Skin of body (tissue), 1 donor: ENCODE measurements at regions not wholly inside any gene's neighbourhood (a gene's known extent, or its start where the extent isn't known, plus 50 kb on each side); places are given as distances from the start of the nearest gene placed in this dataset.
"Not testable (repeated sequence)": the region's sequence is repeated elsewhere in the genome, so short reads cannot be mapped to it uniquely, and the experiment has no call there.

Source experiments
- DNase-seq: peaks from one replicate; lab custom pipeline; 2025; lab: John Stamatoyannopoulos, UW

DNA sequence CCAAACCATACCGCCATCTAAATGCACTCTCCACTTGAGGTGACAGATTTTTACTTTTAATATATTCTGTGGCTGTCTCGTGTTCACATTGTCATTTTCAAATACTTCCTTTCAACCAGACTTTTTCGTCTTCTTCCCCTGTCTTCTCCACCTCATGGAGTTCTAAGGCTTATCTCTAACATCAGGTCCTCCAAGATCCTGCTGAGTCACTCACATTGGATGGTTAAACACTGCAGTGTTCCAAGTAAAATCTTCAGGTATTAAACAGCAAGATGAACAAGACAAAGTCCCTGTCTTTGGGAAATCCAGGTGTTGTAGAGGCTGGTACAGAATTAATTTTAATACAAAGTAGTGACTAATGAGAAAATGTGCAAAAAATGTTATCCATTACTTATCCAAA, 330.2 kb upstream of the KIF2B start:
- no peak for DNase-seq

DNA sequence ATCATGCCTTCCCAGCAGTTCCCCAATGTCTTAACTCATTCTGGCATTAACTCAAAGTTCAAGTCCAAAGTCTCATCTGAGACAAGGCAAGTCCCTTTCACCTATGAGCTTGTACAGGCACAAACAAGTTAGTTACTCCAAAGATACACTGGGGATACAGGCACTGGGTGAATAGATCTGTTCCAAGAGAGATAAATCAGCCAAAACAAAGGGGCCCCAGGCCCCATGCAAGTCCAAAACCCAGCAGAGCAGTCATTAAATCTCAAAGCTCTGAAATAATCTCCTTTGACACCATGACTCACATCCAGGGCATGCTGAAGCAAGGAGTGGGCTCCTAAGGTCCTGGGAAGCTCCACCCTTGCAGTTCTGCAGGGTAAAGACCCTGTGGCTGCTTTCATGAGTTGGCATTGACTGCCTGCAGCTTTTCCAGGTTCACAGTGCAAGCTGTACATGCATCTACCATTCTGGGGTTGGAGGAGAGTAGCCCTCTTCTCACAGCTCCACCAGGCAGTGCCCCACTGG, 332.2 kb upstream of the KIF2B start:
- DNase-seq = no peak

DNA sequence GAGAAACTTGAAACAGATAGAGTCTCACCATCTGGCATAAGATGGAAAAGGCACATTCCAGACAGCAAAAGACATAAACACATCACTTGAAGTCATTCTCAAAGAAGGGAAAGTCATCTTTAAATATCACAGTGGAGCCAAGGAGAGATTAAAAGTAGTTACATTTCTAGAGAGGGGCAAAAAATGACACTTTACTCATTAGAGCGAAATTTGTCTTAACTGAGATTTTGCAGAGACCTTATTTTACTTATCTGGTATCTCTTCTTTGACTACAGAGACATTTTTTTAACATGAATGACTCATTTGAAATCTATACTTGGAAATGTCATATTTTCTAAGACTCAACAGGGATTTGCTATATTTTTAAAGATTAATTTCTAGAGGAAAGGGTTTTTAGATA, 339.0 kb upstream of the KIF2B start:
- DNase-seq = no peak

DNA sequence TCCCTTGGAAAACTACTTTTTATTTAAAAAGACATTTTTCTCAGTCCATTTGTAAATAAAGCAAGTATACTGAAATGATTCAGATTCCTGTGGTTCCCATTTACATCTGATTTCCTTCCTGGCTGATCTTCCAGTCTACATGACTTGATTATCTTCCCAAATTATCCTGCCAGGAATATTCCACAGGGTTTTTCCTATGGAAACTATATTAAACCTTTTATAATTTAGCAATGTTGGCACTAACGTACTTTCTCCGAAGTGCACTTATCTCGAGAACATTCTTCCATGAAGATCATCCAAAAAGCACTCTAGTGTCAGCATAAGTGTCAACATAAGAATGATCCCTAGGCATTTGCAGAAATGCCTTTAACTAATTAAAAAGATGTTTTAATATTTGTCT, 347.7 kb upstream of the KIF2B start:
- DNase-seq = peak; percentile 12

DNA sequence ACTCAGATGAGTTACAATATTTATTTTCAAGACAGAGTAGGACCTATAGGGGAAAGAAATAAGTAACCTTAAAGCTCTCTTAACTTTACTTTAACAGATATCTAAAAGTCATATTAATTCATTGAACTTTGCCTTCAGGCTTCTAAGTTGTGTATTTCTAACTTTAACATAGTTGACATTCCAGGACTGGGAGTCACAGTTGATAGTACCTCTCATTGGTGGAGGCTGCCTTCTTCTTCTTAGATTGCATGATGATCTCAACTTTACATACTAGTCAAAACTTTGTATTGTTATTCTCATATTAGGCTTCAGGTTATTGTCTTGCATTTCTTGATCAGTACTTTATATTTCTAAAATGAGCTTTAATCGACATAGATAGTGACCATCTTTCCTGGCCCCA, 350.1 kb upstream of the KIF2B start:
- DNase-seq = no peak

DNA sequence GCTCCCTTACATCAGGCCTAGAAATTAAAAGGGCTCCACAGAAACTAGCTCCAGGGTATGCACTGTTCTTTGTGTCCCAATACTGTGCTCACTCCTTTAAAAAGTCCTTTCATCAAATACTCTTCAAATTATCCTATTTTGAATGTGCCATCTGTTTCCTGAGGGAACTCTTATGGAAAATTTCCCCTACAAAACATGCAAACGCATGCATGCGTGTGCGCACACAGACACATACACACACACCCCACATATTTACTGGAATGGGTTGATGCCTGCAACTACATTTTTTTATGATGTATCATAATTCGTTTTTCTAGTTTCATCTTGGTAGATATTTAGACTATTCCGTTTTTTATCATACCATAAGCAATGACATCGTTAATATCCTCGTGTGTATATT, 351.2 kb upstream of the KIF2B start:
- no peak for DNase-seq

DNA sequence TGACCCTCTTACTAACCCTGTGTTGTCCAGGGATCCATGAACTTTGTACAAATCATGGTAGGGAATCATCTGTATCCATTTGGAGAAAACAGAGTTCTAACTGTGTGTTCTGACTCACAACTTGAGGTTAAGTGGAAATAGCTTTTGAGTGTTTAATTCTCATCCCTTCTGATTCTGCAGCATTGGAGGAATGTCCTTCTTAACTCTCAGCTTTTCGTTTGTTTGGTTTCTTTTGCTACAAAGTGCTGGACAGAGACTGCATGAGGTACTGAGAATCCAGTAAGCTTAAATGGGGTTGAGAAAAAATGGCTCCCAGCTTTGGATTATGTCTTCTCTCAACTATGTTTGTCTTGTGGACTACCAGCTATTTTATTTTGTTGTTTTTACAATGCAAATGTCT, 352.1 kb upstream of the KIF2B start:
- no peak for DNase-seq

DNA sequence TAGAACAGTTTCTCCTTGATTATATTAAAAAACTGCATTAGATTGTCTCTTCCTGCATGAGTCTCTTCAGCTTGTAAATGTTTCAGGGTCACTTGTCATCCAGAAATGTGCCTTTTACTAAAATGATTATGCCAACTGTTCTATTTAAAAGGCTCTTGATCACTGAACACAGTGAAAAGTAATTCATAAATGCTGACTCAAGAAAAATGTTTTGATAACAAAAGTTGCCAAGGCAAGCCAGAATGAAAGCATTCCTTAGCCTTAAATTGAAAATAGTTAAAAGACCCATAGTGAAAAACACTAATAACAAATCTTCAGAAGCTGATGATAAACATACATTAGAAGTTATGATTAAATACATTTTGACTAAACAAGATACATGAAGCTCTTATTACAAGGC, 356.0 kb upstream of the KIF2B start:
- no peak for DNase-seq

DNA sequence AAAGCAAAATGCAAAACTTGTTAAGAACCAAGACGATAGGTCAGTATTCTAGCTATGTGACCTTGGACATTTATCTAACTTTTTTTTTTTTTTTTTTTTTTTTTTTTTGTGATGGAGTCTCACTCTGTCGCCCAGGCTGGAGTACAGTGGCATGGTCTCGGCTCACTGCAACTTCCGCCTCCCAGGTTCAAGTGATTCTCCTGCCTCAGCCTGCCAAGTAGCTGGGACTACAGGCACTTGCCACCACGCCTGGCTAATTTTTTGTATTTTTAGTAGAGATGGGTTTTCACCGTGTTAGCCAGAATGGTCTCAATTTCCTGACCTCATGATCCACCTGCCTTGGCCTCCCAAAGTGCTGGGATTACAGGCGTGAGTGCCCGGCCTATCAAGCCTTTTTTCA, 358.3 kb upstream of the KIF2B start:
- DNase-seq = not testable (repeated sequence)

DNA sequence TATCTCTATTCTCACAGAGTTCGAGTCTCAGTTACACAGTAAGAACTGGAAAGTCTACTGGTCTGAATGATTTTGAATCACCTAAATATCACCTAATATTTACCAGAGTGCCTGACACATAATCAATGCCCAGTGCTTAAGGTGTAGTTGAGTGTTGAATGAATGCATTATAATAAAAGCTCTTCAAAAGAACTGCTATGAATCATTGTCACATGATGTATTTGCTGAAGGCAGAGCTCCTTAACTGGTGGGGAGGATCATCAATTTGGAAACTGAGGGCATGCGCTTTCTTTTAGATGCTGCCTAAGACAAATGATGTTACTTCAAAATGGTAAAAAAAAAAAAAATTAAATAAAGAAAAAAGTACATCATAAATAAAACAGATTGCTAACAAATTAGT, 359.4 kb upstream of the KIF2B start:
- DNase-seq = no peak

DNA sequence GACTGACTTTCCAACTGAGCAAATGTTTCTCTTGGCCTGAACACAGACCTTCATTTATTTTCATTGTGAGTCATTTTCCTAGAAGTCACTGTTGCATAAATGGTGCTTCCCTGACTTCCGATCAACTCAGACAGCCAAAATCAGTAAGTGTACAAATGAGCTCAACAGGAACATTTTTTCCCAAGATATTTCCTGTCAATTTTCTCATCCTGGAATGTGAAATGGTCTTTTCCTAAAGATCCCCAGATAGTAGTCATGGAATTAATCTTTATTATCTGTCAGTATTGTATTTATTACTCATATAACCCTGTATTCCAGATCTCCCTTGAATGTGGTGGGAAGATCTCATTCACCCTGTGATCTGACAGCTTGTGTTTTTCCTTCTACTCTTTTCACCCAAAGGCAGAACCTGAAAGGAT, 360.3 kb upstream of the KIF2B start:
- peak; percentile 32 for DNase-seq

DNA sequence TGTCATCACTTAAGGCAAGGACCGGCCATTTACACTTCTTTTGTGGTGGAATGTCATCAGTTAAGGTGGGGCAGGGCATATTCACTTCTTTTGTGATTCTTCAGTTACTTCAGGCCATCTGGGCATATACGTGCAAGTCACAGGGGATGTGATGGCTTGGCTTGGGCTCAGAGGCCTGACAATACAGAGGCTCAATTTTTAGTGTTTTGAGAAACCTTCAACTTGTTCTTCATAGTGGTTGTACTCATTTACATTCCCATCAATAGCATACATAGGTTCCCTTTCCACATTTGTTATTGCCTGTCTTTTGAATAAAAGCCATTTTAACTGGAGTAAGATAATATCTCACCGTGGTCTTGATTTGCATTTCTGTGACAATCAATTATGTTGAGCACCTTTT, 366.8 kb upstream of the KIF2B start:
- DNase-seq = not testable (repeated sequence)

DNA sequence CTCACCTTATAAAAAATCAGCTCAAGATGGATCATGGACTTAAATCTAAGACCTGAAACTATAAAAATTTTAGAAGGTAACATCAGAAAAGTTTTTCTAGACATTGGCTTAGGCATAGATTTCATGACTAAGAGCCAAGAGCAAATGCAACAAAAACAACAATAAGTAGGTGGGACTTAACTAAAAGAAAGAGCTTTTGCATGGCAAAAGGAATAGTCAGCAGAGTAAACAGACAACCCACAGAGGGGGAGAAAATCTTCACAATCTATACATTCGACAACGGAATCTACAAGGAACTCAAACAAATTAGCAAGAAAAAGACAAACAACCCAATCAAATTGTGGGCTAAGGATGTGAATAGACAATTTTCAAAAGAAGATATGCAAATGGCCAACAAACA, 368.4 kb upstream of the KIF2B start:
- DNase-seq = no peak

DNA sequence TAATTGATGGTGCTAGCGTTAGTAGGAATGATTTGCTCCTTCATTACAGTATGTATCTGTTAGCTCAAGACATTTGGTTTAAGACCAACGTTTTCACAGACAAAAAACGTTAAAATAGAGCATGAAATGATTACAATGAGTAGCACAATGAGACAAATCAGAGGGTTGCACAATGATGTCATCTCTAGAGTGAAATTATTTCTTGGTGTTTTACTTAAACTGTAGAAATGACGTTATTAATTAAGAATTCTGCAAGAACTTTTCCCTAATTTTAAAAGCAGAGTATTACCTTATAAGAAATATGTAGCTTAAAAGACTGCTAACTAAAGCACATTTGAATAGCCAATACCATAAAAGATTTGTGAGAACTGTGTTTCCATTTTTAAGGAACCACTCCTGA, 373.4 kb upstream of the KIF2B start:
- no peak for DNase-seq

DNA sequence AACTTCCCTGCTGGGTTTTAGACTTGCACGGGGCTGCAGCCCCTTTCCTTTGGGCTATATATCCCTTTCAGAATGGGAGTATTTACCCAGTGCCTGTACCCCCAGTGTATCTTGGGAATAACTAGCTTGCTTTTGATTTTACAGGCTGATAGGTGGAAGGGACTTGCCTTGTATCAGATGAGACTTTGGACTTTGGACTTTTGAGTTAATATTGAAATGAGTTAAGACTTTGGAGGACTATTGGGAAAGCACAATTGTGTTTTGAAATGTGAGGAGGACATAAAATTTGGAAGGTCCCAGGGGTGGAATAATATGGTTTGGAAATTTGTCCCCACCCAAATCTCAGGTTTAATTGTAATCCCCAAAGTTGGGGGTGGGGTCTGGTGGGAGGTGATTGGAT, 393.8 kb upstream of the KIF2B start:
- no peak for DNase-seq

DNA sequence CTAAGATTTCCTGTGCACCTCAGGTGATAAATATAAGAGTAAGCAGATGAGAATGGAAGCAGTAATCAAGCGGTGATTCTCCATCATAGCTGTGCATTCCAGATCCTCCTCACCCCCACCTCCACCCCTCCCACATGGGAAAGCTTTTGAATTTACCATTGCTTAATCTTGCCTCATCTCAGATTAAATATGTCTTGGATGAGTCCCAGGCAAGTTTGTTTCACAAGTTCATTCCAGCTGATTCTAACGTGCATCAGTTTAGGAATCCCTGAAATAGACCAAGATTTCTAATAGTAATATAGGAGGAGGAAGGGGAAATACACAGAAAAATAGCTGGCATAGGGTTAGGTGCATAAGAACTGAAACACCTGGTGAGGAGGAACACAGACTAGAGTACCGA, 396.2 kb upstream of the KIF2B start:
- DNase-seq = no peak

DNA sequence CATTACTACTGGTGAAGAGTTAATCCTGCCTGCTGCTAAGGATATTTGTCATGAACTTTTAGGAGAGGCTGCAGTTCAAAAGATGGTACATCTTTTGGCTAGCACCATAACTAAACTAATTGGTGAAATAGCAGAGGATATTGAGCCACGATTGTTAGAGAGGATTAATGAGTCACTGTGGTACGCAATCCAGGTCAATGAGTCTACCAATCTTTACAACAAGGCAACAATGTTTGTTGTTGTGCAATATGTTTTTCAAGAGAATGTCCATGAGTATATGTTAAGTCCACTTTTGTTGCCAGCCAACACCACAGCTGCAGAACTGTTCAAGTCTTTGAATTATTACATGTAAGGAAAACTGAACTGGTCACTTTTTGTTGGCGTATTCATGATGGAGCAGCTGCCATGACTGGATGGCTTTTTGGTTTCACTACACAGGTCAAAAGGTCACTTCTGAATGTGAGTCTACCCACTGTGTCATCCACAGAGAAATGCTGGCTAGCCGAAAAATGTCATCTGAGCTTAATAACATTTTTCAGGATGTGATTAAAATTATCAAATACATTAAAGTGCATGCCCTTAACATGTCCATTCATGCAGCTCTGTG, 402.6 kb upstream of the KIF2B start:
- DNase-seq = no peak

DNA sequence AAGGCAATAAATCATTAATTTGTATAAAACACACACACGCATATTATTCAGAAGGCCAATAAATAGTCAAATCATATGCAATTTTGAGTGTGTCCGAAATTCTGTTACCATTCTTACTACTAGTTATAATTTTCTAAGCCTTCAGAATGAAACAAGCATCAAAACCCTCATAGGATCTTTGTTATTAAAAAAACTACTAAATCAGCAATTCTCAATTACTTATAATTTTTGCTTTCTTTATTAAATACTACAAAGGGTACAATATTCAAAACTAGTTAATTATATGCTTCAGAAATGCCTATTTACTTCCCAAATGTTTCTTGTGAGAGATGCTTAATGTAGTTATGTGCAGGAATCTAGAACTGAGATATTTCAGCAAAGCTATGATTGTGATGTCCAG, 413.1 kb upstream of the KIF2B start:
- no peak for DNase-seq

DNA sequence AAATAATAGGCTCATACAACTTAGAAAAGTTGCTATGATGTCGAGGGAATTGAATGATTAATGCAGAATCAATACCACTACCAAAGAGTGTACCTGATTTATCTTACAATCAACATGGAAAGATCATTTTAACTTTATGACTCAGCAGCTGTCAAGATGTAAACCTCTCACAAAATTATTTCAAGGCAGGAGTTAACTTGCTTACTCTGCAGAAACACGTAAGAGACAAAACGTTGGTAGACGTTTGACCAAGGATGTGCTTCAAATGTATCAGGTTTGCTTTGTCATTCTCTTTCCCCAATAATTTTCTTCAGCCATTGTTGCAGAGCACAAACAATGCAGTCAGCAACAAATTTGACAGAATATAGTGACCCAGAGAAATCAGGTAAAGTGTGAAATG, 415.8 kb upstream of the KIF2B start:
- no peak for DNase-seq

DNA sequence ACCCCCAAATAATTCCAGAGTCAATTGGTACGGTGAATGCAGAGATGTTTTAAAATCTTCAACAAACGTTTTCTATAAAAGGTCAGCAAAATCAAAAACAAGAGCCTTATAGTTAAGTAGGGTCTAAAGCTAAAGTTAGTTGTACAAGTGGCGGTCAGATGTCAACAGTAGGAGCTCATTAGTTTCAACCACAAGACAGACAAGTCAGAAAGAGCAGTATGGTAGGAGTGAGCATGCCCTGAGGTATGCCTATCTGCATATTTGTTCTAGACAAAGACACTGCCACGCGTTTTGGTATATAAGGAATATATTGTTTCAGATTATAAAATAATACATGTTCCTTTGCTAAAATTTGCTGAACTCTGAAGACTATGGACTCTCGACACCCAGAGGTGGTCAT, 431.5 kb upstream of the KIF2B start:
- DNase-seq = no peak

DNA sequence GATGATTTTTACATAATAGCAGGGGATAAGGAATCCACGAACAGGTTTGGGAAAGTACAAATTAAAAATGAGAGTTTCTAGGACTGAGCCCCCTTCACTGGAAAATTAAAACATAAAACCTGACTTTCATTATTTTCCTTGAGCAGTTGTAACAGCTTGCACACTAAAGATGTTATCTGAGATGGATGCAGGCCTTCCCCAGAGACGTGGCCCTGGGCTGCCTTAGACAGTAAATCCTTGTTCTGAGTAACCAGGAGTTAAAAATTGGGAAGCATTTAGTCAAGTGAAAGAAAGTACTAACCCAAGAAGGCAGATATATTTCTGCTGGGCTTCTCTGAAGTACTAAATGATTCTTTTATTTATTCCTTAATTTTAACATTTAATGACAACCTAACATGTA, 432.2 kb upstream of the KIF2B start:
- no peak for DNase-seq

DNA sequence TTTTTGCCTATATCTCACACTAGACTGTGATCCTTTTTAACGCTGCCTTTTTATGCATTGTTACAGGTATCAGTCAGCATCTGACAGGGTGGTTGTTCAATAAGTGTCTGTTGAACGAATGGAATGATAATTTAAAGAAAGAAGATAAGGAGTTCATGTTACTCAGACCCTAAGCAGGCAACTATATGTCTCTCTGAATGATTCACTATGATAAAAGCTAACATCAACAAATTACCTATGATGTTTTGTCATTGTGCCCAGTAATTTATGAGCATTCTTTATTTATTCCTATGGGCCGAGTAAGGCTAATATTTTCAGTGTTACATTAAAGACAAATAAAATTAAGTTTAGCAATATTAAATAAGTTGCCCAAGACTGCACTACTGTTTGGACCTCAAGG, 435.0 kb upstream of the KIF2B start:
- no peak for DNase-seq

DNA sequence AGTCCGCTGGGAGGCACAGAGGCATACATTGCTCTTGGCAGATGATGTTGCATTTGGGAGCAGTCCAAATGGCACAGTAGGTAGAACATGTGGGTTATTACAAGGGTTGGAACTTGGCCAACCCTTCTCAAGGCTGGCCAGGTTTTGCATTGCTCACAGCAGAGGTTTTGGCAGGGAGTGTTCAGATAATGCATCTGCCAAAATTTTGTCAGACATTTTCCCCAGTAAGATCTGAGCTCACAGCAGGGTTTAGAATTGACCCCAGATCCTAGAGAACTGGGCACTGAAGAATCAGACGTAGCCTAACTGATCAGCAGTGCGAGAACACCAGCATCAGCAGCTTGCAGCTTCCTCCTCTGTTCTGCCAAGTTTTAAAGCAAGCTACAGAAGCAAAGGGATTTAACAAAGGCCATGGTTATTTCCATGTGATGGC, 468.8 kb upstream of the KIF2B start:
- no peak for DNase-seq

DNA sequence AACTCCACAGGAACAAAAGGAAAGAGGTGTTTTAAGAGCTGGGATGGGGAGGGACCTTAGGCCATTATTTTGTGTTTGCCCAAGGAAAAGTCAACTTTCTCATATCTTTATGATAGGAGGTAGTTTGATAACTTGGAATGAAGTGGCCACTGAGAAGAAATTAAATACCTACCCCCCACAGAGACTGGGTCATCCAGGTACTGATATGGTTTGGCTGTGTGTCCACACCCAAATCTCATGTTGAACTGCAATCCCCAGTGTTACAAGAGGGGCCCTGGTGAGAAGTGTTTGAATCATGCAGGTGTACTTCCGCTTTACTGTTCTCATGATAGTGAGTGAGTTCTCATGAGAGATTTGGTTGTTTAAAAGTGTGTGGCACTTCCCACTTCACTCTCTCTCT, 477.9 kb upstream of the KIF2B start:
- no peak for DNase-seq
